GM11168 (cell line): ENCODE measurements at regions not wholly inside any gene's neighbourhood (a gene's known extent, or its start where the extent isn't known, plus 50 kb on each side); places are given as distances from the start of the nearest gene placed in this dataset.
"Not testable (repeated sequence)": the region's sequence is repeated elsewhere in the genome, so short reads cannot be mapped to it uniquely, and the experiment has no call there.

Experiments used
- in situ Hi-C: fragments of 300-500 bp; cut with MboI; formaldehyde crosslinking; loops from one replicate; pipeline ENCODE4 v1.12.0; 2022; ENCODE audit warnings: low sequenced_read_pairs; ENCODE audit not compliant: unreplicated experiment

DNA sequence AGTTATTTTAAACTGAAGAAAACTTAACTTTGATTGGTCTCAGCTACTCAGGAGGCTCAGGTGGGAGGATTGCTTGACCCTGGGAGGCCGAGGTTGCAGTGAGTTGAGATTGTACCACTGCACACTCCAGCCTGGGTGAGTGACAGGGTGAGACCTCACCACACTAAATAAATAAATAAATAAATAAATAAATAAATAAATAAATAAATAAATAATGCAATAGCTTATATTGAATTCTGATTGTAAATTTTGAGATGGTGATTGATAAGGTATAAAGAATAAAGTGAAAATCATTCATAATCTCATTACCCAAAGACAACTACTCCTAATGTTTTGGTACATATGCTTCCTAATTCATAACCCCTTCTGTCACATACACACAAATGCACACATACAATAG is 58.1 kb downstream of the TUBA3C start:
- in situ Hi-C loops: no loop called here

DNA sequence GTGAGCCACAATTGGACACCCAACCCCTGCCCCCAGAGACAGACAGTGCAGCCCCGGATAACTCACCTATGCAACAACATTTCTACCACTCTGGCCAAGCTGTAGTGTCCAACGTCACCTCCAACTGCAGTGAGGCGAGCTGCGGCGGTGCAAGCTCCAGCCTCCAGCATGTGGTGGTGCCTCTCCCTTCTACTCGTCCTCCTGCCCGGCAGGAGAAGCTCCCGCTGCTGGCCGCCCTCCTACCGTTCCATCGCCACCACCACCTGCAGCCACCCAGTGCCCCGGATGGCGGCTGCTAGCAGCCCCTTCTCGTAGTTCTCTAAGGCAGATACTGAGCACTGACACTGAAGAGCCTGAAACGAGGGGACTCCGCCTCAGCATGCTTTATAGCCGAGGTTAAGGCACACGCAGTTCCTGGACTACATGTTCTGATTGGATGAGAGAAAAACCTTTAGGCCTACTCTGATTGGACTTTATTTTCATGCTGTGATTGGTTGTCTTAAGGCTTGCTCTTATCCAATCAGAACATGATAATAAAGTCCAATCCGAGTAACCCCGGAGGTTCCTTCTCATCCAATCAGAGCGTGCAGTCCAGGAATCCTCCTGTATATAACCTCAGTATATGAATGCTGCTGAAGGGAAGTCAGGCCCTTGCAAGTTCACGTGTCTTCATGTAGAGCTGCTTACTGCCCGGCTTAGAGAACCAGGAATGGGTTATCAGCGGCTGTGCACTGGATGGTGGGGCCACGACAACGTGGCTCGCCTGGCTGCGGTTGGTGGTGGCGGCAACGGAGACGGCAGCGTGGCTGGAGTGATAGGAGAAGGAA is 63.5 kb downstream of the TUBA3C start:
- in situ Hi-C loops: no loop called here

DNA sequence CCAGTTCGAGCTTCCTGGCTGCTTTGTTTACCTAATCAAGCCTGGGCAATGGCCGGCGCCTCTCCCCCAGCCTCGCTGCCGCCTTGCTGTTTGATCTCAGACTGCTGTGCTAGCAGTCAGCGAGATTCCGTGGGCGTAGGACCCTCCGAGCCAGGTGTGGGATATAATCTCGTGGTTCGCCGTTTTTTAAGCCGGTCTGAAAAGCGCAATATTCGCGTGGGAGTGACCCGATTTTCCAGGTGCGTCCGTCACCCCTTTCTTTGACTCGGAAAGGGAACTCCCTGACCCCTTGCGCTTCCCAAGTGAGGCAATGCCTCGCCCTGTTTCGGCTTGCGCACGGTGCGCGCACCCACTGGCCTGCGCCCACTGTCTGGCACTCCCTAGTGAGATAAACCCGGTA is 72.4 kb downstream of the TUBA3C start:
- in situ Hi-C loops: not testable (repeated sequence)

DNA sequence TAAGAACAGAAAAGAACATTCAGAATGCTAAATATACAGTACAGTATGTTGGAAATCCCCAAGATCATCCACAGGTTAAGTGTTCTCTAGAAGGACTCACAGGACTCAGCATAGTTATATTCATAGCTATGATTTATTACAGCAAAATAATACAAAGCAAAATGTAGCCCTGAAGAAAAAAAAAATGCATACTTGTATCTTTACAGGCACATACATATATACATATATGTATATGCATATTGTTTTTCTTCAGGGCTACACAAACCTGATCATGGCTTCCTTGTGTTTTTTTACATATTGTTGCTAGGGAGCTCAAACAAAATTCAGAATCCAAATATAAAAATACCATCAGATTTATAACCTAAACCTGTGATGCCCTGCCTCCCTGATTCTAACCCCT is 78.5 kb downstream of the TUBA3C start:
- in situ Hi-C loops: no loop called here

DNA sequence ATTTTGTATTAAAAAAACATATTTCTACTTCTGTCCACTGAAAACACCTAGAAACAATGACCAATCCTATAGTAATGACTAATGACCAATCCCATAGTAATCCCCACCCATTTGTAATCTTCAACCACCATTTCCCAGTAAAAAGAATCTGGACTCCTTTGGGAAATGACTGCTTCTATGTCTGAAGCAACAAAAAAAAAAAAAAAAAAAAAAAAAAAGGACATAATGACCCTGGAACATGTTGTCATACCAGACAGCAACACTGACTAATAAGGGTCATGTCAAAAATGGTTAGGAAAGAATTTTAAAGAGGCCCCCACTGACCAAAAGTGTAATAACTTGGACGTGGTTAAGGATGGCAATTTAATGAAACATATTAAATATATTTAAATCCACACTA is 88.3 kb downstream of the TUBA3C start:
- in situ Hi-C loops: no loop called here

DNA sequence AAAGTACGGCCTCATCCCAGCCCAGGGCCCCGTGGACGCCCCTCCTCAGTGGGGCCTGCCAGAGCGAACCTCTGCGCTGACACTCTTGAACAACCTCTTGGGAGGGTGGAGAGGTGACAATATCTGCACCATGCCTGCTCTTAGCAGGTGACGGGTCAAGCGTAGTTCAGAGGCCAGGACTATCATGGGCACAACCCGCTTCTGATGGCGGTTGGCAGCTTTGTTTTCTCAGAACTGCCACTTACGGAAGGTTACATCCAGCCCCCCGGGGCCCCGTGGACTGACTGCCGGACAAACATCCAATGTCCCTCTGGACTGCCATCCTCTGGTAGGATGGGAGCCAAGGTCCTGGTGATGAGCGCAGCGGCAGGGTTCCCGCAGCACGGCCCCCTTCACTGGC is 91.1 kb downstream of the TUBA3C start:
- in situ Hi-C loops: no loop called here

DNA sequence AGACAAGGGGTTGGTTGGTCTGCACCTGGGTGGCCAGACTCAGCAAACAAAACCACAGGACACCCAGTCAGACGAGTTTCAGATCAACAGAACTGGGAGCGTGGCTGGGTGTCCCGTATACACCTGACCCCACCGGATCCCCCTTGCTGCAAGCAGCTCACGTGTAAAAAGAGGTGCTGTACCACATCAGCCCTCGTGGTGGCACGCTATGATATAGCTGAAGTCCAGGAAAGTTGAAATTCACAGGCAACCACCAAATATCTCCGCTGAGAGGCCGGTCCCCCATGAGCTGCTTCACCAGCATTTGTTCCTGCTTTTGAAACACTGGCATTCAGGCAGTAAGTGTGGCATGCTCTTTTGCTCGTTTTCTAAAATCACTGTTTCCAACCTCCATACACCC is 92.3 kb downstream of the TUBA3C start:
- in situ Hi-C loops: no loop called here

DNA sequence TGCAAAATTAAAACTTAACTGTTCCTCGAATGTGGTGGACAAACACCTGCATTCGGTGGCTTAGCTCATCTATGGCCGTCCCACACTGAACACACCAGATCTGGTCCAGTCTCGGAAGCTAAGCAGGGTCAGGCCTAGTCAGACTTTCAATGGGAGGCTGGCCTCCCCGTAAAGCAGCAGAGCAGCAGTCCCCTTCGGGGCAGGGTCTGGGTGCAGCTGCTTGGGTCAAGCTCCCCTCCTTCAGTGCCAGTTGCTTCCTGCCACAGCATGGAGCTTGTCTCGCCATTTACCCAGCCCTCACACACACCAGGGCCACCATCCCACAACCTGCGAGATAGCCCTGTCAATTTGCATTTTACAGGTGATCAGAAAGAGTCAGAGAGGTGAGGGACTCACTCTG is 93.2 kb downstream of the TUBA3C start:
- in situ Hi-C loops: no loop called here

DNA sequence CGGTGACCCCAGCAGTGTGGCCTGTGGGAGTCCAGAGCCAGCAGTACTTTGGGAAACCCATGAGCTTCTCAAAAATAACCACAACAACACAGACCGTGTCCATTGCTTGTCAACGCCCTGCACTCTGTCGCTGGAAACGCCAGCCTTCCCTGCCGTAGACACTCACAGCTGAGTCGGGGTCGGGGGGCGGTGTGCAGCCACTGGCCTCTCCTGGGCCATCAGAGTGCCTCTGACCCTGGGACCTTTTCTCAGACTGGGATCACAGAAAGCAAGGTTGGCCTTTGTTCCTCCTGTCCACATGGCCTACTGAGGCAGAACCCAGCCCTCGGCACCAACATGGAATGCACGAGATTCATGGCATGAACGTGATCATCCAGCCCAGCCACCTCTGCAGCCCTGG is 95.7 kb downstream of the TUBA3C start:
- in situ Hi-C loops: no loop called here

DNA sequence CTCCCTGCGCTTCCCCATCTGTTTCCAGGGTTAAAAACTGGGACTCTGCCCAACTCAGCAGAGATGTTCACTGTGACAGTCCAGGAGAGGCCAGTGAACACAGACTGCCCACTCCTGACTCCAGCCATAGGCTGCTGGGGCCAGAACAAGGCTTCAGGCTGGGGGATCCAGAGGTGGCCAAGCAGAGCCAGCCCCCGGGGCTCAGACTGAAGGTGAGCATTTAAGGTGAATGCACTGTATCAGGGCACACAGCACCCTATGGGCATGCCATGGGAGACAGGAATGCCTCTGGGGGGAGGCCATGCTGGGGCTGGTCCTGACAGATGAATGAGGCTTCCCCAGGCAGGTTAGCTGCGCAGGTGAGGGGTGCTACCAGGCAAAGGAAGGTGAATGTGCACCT is 96.4 kb downstream of the TUBA3C start:
- in situ Hi-C loops: no loop called here

DNA sequence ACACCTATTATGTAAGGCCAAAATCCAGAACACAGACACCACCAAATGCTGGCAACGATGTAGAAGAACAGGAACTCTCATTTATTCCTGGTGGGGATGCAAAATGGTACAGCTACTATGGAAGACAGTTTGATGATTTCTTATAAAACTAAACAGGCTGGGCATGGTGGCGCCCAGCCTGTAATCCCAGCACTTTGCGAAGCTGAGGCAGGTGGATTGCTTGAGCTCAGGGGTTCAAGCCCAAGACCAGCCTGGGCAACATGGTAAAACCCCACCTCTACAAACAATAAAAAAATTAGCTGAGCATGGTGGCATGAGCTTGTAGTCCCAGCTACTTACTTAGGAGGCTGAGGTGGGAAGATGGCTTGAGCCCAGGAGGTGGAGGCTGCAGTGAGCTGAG is 98.3 kb downstream of the TUBA3C start:
- in situ Hi-C loops: no loop called here

DNA sequence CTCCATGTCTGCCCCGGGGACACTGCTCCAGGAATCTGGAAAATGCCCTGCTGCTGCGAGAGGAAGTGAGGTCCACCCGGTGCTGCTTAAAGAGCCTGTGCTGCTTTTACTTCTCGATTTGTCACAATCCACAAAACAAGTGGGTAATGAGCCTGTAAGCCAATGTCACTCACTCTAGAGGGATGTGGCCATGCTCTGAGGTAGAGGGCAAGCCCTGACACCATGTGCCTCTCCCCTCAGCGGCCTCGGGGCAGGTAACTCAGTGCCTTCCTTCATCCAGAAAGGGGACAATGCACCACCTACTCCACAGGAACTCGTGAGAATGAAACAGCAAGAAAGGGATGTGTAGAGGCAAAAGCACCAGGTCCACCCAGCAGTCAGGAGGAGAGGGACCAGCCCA is 106.2 kb downstream of the TUBA3C start:
- in situ Hi-C loops: no loop called here

DNA sequence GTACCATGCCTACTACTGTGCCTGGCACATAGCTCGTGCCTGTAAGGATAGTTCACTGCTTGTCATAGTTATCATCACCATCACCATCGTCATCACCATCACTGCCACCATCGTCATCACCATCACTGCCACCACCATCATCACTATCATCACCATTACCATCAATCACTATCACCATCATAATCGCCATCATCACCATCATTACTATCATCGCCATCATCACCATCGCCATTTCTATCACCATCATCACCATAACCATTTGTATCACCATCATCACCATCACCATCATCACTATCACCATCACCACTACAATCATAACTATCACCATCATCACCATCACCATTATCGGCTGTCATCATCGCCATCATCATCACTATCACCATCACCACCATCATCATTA is 107.1 kb downstream of the TUBA3C start:
- in situ Hi-C loops: no loop called here

DNA sequence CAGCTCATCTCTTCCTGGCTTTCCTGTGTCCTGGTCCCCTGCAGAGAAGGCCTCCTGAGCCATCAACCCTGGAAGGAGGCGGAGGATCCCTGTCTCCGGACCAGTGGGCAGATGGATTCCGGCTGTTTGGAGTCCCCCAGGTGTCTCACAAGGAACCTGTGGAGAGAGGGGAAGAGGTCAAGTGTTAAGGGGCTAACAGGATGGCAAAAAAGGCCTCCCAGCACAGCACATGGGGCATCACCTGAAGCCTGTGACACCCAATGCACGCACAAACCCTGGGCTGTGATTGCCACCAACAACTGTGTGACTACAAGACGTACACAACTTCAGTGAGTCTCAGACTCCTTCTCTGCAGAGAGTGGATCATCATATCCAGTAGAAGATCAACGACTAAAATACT is 107.5 kb downstream of the TUBA3C start:
- in situ Hi-C loops: not testable (repeated sequence)

DNA sequence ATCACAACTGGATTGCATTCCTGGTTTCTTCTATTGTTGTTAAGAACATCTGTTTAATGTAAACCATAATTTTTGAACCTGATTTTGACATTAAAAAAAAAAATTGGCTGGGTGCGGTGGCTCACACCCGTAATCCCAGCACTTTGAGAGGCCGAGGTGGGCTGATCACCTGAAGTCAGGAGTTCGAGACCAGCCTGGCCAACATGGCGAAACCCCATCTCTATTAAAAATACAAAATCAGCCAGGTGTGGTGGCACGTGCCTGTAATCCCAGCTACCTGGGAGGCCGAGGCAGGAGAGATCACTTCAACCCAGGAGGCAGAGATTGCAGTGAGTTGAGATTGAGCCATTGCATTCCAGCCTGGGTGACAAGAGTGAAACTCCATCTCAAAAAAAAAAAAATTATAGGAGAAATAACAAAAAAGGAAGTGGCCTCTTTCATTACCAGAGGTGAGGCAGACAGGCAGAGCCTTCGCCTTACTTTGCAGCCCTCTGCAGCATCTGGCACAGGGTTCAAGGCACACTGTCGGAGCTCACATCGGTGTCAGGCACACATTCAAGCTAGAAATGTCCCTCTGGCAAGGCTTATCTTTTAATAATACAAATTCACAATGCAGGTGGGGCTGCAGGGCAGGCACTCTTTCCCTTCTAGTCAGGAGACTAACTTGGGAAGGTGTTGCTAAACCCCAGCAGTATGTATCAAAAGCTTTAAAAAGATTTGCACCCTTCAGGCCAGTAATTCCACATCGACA is 108.5 kb downstream of the TUBA3C start:
- in situ Hi-C loops: not testable (repeated sequence)

DNA sequence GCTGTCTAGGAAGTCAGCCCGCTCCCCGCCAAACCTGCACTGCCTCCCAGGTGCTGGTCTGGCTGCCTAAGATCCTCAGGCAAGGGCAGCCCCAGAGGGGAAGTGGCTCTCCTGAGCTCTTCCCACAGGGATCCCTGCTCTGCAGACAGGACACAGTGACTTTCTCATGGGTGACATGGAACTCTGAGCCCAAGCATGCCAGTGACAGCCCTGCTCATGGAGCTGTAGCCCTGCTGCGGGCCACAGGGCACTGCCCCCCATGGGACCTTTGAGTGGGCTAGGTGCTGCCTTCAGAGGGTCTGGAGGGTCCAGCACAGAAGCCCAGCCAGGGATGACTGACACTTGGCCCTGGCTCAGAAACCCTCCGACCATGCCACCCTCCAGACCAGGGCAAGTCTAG is 109.1 kb downstream of the TUBA3C start:
- in situ Hi-C loops: no loop called here

DNA sequence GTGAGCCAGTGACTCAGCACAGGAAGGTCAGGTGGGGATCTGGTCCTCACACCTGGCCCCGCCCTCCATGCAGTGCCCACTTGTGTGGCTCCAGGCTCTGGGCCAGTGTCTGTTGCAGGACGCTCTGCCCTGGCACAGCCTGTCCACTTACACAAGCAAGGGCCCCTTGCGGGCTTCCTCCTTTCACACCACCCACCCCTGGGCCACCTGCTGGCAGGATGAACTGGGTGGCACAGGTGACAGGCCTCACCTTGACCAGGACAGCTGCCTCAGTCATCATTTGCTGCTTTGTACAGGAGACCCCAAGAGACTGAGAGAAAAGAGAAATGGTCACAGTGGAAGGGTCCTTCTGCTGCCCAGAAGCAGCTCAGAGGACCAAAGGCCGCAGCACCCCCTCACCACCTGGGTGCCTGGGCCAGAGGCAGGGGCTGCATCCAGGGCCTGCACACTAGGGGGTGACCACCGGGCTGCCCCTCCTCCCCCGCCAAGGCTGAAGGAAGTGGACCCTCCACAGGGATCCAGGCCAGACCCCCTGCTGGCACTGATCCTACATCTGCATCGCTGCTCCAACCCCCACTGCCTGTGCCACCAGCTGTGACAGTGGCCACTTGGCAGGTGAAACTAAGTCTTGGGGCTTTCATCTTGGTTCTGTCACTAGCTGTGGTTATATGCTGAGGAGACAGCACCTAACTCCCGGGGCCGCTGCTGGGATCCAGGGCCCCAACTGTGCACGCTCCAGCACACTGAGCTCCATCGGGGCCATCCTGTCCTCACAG is 110.3 kb downstream of the TUBA3C start:
- in situ Hi-C loops: no loop called here

DNA sequence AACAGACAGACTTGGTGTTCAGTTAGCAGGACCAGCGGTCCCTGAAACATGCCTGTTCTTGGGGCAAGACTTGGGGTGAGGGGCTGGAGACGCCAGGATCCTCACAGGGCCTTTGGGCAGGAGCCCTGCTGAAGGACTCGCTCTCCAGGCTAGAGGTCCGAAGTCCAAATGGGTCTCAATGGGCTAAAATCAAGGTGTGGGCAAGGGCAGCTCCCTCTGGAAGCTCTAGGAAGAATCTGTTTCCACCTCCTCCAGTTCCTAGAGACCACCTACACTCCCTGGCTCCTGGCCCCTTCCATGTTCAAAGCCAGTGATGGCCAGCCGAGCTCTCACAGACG is 111.3 kb downstream of the TUBA3C start:
- in situ Hi-C loops: no loop called here

DNA sequence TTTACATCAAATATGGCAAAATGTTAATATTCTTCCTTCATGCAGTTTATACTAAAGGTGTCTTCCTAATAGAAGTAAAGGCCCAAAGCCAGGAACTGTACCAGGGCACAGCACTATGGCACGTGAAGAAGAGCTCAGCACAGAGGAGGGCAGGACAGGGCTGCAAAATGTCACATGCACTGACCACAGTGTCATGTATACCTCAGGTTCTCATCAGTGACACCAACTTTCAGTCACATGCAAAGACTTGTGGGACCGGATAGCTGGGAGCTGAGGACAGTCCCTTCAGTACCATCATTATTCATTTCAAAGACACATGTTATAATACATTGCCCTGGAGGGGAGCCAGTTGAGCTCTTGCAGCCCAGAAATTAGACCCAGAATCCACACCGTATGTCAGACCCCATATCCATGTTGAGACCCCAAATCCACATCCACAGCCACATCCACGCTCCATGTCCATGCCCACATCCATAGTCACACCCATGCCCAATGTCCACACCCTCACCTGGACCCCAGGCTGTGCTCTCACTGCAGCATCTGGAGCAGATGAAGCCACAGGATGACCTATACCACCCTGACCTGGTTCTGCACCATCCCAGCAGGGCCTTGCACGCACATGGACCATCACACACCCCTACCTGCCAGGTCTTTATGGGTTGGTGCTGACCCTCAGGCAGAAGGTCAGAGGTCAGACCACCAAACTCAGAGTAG is 111.8 kb downstream of the TUBA3C start:
- in situ Hi-C loops: no loop called here

DNA sequence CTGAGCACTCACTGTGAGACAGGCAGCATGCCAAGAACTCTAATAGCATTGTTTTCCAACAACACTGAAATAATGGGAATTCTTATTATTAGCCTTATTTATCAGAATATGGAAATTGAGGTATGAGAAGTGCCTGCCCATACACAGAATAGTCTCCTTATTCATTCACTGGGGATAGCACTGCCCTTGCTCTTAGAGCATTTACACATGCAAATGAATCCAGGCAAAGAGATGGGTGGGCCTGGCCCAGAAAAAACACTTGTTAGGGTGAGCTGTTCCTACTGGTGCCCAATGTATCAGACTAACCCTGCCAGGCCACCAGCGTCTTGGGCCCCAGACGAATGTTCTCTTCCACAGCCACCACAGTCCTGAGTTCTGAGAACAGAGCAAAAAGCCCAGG is 112.9 kb downstream of the TUBA3C start:
- in situ Hi-C loops: no loop called here

DNA sequence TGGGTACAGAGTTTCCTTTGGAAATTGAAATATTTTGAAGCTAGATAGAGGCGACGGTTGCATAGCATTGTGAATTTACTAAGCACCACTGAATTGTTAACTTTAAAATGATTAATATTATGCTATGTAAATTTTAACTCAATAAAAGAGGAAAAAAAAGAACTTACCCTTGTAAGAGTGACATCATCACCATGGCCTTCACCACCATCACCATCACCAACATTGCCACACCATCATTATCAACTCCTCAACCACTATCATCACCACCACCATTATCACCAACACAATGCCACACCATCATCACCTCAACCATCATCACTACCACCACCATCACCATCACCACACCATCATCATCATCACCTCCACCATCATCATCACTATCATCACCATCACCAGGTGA is 113.9 kb downstream of the TUBA3C start:
- in situ Hi-C loops: no loop called here
